Right ventricle myocardium inferior (tissue), 1 donor: ENCODE measurements at regions not wholly inside any gene's neighbourhood (a gene's known extent, or its start where the extent isn't known, plus 50 kb on each side); places are given as distances from the start of the nearest gene placed in this dataset.

ENCODE experiments used
- ATAC-seq: fragments of 200-7000 bp; cut with Tn5 transposase; one replicate; pipeline ENCODE4 v1.9.1; 2020; ENCODE audit warnings: mild to moderate bottlenecking, moderate library complexity
- DNase-seq: peaks from one replicate; pipeline ENCODE4 v3.0.0; 2021; ENCODE audit errors: missing footprints
- intact Hi-C: fragments of 100-400 bp; cut with DNase I; formaldehyde crosslinking; loops from one replicate; pipeline ENCODE4 v1.11.0; 2022
- donor health status: DM: no; HTN: yes; CAD: no; lungs with severe emphysema.

DNA sequence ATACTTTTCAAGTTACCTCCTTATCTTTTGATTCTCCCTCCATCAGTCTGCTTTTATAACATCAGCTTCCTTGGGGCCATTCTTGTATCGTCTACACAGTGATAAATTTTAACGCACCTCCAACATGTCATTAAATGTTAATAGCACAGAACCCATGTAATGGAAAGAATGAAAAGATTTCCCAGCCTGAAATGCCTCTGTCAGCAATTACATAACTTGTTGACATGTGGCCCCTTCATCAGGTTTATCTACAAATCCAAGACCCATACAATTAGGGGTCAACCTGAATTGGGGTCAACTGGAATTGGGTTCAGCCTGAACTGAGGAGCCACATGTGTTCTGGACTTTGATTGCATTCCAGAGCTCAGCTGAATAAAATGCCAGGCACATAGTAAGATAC lies 148.2 kb upstream of the KLF7 start:
- DNase-seq (no peak), ATAC-seq (no peak)
- intact Hi-C loops, result no loop called here

- no peak for ATAC-seq
- no peak for DNase-seq
- intact Hi-C loops, result no loop called here
Measured at GRCh38 chr2:207315131-207315530, 149.4 kb upstream of the KLF7 start.

DNA sequence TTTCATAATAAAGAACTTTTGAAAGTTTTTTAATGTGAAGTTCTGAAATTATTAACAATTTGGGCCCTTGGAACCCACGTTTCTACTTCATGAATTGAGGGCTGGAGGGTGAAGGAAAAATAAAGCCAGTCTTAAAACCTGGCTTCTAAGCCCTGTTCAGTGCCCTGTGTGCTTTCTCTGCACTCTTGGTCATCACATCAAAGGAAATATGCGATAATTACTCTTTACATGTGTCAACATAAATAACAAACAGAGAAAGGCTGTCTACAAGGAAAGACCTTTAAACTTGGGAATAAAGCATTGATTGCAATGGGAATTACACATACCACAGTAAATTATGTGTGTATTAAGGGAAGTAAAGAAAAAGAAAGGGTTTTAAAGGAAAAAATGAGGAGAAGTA lies 150.7 kb upstream of the KLF7 start:
- no peak for DNase-seq
- no peak for ATAC-seq
- intact Hi-C loops, result no loop called here

DNA sequence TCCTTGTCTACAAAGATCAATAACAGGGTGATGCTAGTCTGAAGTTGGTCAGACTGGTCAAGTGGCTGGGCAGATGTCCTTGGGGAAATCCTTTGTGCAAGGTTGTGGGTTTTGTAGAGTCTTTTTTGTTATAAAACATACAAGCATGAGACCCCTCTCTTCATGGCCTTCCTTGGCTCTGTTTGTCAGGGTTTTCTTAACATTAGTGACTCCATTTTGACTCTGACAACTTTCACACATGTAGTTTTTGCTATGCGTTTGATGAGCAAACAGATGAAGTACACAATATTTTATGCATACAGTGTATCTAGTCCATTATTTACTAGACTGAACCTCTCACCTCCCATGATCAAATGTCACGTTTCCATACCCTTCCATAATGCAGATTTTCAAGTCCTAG lies 151.2 kb upstream of the KLF7 start:
- intact Hi-C loops, result no loop called here
- DNase-seq (no peak), ATAC-seq (no peak)

DNA sequence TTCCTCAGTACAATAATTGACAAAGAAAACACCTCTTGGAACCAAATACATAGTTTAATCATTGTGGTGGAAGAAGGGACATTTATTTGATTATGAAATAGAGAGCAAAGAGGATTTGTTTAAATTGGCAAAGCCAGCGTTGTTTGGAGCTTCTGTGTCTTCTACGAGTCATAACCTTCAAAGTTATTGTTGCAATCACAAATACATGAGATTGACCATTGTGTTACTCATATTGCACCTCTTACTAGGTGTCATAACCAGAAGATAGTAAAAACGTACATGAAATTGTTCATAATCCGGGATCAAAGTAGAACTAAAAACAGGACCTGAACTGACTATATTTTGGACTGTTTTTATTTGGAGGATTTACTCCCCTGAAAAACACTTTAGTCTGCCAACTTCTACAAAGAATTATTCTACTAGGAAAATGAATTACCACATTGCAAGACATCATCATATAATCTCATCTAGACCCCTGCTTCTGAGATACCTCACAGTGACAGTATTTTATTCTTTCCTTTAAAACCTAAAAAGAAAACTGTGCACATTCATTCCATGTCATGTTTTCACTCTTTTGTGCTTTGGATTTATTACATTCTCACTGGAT lies 151.7 kb upstream of the KLF7 start:
- no peak for ATAC-seq
- intact Hi-C loops, result no loop called here
- DNase-seq, result no peak

GRCh38 chr2:207318181-207318628 lies 152.5 kb upstream of the KLF7 start:
- no peak for ATAC-seq
- DNase-seq, result no peak
- intact Hi-C loops, result no loop called here

DNA sequence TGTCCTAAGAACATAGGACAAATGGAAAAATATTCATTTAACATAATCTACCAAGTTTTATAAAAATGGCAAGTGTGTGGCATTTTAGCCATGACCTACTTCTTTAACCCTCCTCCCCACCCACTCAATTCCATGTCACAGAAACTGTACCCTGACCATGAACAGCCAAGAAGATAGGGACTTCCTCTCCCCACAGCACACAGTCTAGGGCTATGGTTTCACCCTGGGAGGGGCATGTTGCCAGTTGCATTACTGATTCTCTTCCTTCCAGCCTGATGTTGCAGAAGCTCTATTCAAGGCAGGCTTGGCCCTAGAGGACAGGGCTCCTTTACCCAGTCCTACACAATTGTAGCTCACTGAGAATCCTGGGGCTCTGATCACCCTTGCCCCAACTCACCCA lies 153.6 kb upstream of the KLF7 start:
- DNase-seq (no peak), ATAC-seq (peak; percentile 46)
- intact Hi-C loops, result no loop called here

DNA sequence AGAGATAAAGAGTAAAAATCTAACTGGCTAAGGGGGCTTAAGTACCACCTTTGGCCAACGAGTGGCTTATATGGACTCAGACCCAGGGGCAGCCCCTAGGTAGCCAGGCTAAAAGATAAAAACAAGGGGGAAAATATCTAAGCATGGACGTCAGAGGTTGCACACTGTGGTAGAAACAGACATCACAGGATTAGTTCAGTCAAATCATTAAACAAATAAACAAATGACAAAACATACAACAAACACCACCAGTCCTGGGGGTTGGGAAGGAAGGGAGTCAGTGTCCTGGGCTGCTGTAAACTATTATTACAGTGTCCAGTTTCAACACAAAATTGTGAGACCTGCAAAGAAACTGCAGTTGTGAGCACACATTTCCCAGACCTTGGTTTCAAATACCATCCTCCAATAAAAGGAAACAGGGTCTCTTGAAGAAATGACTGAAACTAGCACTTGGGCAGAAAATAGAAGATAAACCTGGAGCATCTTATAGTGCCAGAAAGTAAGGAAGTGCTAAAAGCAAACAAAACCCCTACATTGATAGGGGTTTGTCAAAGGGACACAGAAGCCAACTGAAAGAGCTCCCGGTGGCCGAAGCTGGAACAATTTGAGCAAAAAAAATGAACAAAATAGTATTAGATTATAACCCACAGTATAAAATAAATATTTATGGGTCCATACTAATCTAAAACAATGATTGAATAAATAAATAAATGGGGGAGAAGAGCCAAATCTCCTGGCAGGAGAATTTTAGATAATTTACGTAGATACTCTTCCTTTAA lies 154.8 kb upstream of the KLF7 start:
- intact Hi-C loops, result no loop called here
- ATAC-seq (no peak), DNase-seq (no peak)

DNA sequence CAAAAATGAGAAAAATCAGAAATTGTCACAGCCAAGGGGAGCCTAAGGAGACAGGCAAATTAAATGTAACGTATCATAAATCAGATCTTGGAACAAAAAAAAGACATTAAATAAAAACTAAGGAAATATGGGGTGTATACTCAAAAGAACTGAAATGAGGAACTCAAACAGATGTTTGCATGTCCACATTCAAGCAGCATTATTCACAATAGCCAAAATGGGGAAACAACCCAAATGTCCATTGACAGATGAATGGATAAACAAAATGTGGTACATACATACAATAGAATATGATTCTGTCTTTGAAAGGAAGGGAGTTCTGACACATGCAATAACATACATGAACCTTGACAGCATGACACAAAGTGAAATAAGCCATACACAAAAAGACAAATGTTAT lies 155.8 kb upstream of the KLF7 start:
- intact Hi-C loops, result no loop called here
- ATAC-seq, result no peak

GRCh38 chr2:207324001-207324400 lies 158.3 kb upstream of the KLF7 start:
- DNase-seq (no peak), ATAC-seq (no peak)
- intact Hi-C loops, result no loop called here

More for the DNA sequence above, 155.8 kb upstream of the KLF7 start:
- no peak for DNase-seq

- intact Hi-C loops, result no loop called here
- DNase-seq (no peak), ATAC-seq (no peak)
Measured at GRCh38 chr2:207327513-207327912, 161.8 kb upstream of the KLF7 start.

DNA sequence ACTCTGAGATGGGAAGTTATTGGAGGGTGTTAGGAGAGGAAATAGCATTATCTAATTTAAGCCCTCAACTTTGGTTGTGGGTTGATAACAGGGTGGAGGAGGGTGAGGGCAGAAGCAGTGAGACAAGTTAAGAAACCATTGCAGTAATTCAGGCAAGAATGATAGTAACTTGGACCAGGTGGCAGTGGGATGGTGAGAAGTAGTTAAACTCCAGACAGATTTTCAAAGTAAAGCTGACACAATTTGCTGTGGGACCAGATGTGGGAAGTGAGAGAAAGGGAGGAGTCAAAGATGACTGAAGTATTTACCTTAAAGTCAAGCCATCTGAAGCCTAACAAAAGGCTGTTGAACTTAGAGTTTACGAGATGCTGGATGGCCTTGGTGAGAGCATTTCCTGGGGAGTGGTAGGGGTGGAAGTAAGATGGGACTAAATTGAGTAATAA lies 163.2 kb upstream of the KLF7 start:
- no peak for ATAC-seq
- intact Hi-C loops, result no loop called here

DNA sequence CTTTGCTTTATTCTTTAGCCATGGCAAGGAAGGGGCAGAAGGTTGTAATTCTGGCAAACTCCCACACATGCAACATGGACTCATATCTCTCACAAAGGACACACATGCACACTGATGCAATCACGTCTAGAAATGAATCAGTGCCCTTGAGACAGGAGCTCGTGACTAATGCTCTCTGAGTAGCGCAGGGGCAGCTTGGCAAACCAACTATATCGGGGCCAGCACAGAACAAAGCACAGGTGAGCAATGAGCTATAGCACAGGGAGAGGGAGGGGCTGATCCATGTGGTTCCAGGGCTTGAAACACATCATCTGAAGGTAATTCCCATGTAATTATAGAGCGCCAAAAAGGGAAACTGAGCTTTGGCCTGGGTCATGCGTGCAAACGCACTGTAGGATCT lies 165.2 kb upstream of the KLF7 start:
- ATAC-seq, result no peak
- DNase-seq, result no peak
- intact Hi-C loops, result loop anchor here (10.0 kb wide), 1 partner anchor 286 kb away; no protein-coding TSS in a partner anchor

More for the DNA sequence above, 163.2 kb upstream of the KLF7 start:
- no peak for DNase-seq

- intact Hi-C loops, result loop anchor here (10.0 kb wide), 1 partner anchor 287 kb away; no protein-coding TSS in a partner anchor
- no peak for ATAC-seq
- DNase-seq, result no peak
Measured at GRCh38 chr2:207331674-207332073, 165.9 kb upstream of the KLF7 start.

DNA sequence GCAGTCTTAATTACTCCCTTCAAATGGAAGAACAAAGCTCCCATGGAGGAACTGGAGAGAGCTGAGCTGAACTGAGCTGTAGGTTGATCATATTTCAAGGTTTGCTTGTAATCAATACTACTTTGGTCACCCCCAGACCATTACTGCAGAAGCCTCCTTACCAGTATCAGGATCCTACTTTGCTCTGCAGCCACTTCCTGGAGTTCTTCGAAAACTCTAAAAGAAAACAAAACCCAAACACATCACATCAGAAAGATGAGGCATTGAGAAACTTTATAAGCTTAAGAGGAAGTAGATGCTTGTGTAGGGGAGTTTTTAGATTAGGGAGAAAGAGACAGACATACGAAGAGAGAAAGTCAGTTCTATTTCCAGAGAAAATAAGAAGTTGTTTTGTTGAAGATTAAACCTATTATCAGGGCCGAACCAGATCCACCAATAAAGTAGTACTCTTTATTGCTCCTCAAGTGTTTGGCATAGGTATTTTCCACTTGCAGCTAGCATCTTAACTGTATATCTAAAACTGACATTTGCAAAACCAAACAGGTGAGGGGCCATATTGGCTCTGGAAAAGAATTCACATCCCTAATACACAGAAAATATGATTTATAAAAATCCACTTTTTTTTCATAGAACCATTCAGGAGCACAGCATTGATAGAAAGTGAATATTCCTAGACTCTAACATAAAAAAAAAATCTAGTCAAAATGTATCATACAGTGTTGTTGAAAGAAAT lies 166.9 kb upstream of the KLF7 start:
- ATAC-seq (no peak), DNase-seq (no peak)
- intact Hi-C loops, result loop anchor here (10.0 kb wide), 1 partner anchor 288 kb away; no protein-coding TSS in a partner anchor

DNA sequence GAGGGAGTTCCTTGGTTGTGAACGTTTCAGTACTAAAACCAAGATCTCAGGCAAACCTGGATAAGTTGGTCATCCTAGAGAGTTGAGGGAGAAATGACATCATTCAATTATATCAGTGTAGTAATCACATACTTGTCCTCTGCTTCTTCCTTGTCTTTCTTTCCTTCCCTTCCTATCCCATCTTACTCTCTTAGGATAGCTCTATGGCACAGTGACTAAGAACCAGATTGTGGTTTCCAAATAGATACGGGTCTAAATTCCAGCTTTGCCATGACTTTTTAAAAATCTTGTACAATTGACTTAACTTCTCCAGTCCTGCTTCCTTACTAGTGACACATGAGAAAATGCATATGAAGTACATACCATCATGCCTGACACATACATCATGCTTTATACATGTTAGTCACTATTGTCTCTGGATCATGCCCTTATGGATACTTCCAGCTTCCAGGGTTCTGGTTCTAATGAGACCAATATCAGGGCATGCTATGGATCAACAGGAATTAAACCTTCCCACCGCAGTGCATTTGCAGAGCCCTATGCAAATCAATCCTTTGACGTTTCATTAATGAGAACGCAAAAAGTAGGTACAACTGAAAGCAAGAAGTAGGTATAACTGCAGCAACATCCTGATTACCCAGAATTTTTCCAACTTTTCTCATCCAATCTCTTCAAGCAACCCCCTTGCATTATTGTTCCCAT lies 168.0 kb upstream of the KLF7 start:
- DNase-seq, result no peak
- intact Hi-C loops, result loop anchor here (2.0 to 10.0 kb wide), 2 partner anchors 169 to 289 kb away; partner anchors contain the start of gene KLF7
- ATAC-seq, result no peak

DNA sequence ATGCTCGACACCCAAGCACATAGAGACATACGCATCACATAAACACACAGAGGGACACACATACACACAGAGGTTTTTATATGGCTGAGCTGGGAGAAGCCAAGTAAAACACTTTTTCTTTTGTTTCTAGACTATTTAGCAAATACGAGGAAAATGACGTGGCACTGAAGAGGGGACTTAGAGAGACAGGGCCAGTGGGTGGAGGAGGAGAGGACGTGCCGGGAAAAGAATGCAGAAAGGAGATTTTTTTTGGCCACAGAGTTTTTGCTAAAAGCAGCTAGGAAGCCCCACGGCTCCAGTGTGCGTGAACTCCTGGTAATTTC lies 168.5 kb upstream of the KLF7 start:
- ATAC-seq (no peak), DNase-seq (no peak)
- intact Hi-C loops, result loop anchor here (2.0 to 10.0 kb wide), 2 partner anchors 169 to 289 kb away; partner anchors contain the start of gene KLF7

- intact Hi-C loops, result loop anchor here (2.0 to 10.0 kb wide), 2 partner anchors 170 to 290 kb away; partner anchors contain the start of gene KLF7
Measured at GRCh38 chr2:207334624-207335371, 169.1 kb upstream of the KLF7 start.

More at GRCh38 chr2:207334624-207335371, 169.1 kb upstream of the KLF7 start:
- peak; percentile 55 for ATAC-seq
- DNase-seq, result no peak
